ENCODE measurements at regions not wholly inside any gene's neighbourhood (a gene's known extent, or its start where the extent isn't known, plus 50 kb on each side); places are given as distances from the start of the nearest gene placed in this dataset.

GRCh38 chr2:107305966-107306365 is 420.0 kb upstream of the ST6GAL2 start:
- H3K27ac Mint-ChIP-seq, result no peak overlapping the region
- Histone ChIP-seq H4K5ac (ENCODE audit: insufficient read length, low read depth, low read length) (no peak overlapping the region), H3T11ph (ENCODE audit: low read length) (no peak overlapping the region), H3K56ac (ENCODE audit: insufficient read length, low read depth, low read length) (no peak overlapping the region), H2BK20ac (ENCODE audit: low read depth, low read length, poor library complexity, severe bottlenecking) (no peak overlapping the region), H4K20me1 (ENCODE audit: control insufficient read depth, insufficient read depth, insufficient read length) (no peaks in the 10 kb centered on the region), H4K8ac (replicated peaks; ENCODE audit: insufficient read length, low read depth, low read length) (no peak overlapping the region), H2AFZ (ENCODE audit: low read length) (no peak overlapping the region), H2BK120ac (ENCODE audit: low read depth, low read length, poor library complexity, severe bottlenecking) (no peak overlapping the region), H3K14ac (ENCODE audit: insufficient read depth, low read length) (no peak overlapping the region), H2AK5ac (ENCODE audit: insufficient read length, low read length) (no peak overlapping the region), H3K27ac (ENCODE audit: insufficient read length, low read depth, low read length) (no peak overlapping the region), H3K4ac (ENCODE audit: low read depth, low read length) (no peak overlapping the region), H4K91ac (ENCODE audit: insufficient read length, low read depth, low read length) (no peak overlapping the region), H3K4me1 (ENCODE audit: insufficient read depth, low read length) (no peaks in the 10 kb centered on the region), H2BK5ac (ENCODE audit: insufficient read length, low read length) (no peak overlapping the region), H3K79me1 (ENCODE audit: insufficient read depth, low read depth, low read length, poor library complexity, severe bottlenecking) (no peaks in the 10 kb centered on the region), H2BK12ac (ENCODE audit: insufficient read length, low read depth, low read length) (no peak overlapping the region), H3K18ac (ENCODE audit: insufficient read length, low read depth, low read length) (no peak overlapping the region), H3K9me3 (ENCODE audit: control insufficient read depth, low read depth, low read length) (no peaks in the 10 kb centered on the region), H3K23me2 (ENCODE audit: insufficient read length, low read depth, low read length, poor library complexity, severe bottlenecking) (no peaks in the 10 kb centered on the region), H3K9ac (ENCODE audit: extremely low read depth, insufficient read length, low read length) (no peak overlapping the region), H3K27me3 (ENCODE audit: insufficient read depth, low read length) (no peaks in the 10 kb centered on the region), H3K79me2 (ENCODE audit: insufficient read depth, low read length) (no peaks in the 10 kb centered on the region), H2BK15ac (ENCODE audit: low read depth, low read length) (no peak overlapping the region), H3K23ac (ENCODE audit: insufficient read length, low read depth, low read length) (no peak overlapping the region), H3K4me2 (ENCODE audit: insufficient read depth, insufficient read length, low read length) (no peak overlapping the region)
- no CpG with 5 or more reads among the region's 4 CpGs for WGBS (ENCODE audit: extremely low coverage, insufficient read length, low lambda C conversion rate)
- DNase-seq, result no peak
- no peak overlapping the region for H3K4me3 Mint-ChIP-seq
- H3K4me1 Mint-ChIP-seq, result no peaks in the 10 kb centered on the region
- H3K9me3 Mint-ChIP-seq, result peaks cover 4% of the 10 kb centered on the region in 2 experiments
- H3K27me3 Mint-ChIP-seq (ENCODE audit: low read depth), result no peaks in the 10 kb centered on the region
- no peak for TF ChIP-seq CTCF (conservative IDR thresholded peaks at IDR 0.05)
- peaks cover 2 to 4% (median 4%) of the 10 kb centered on the region in 3 experiments; a peak in 3 of 7 replicates for H3K36me3 Mint-ChIP-seq (ENCODE audit: insufficient read depth in 1 of 3, low read depth in 3 of 3)

Measured in H9 (cell line).